Thymus (tissue), 11 donors: ENCODE measurements at regions not wholly inside any gene's neighbourhood (a gene's known extent, or its start where the extent isn't known, plus 50 kb on each side); places are given as distances from the start of the nearest gene placed in this dataset.

Source experiments
- DNase-seq, 9 donors: peaks; one replicate each; pipeline ENCODE4 v3.0.0-alpha.2; 2013; ENCODE audit warnings: low spot score in 9 of 9, low read depth in 6 of 9, missing footprints in 1 of 9
- H3K27ac ChIP-seq, 2 donors: one replicate each; pipeline ENCODE4 v1.5.1; 2013; ENCODE audit warnings: control low read depth in 1 of 2, low read depth in 1 of 2, low read length in 1 of 2, mild to moderate bottlenecking in 1 of 2, moderate library complexity in 1 of 2
- H3K27me3 ChIP-seq, 2 donors: one replicate each; pipeline ENCODE4 v1.5.1; 2013; ENCODE audit warnings: low read length in 1 of 2; ENCODE audit not compliant: control insufficient read depth in 2 of 2, insufficient read depth in 1 of 2
- H3K36me3 ChIP-seq, 2 donors: one replicate each; pipeline ENCODE4 v1.5.1; 2013; ENCODE audit warnings: low read length in 1 of 2, mild to moderate bottlenecking in 1 of 2, moderate library complexity in 1 of 2; ENCODE audit not compliant: control insufficient read depth in 2 of 2, insufficient read depth in 2 of 2
- H3K4me1 ChIP-seq, 2 donors: one replicate each; pipeline ENCODE4 v1.5.1; 2013; ENCODE audit warnings: low read length in 2 of 2; ENCODE audit not compliant: control insufficient read depth in 2 of 2, insufficient read depth in 2 of 2
- H3K4me3 ChIP-seq, 2 donors: one replicate each; pipeline ENCODE4 v1.5.1; 2013; ENCODE audit warnings: low read length in 2 of 2, control low read depth in 1 of 2, mild to moderate bottlenecking in 1 of 2
- H3K9me3 ChIP-seq, 2 donors: one replicate each; pipeline ENCODE4 v1.5.1; 2013; ENCODE audit warnings: low read length in 1 of 2, mild to moderate bottlenecking in 1 of 2; ENCODE audit not compliant: control insufficient read depth in 2 of 2, insufficient read depth in 1 of 2
- WGBS: extraction: QIAGEN DNeasy Blood & Tissue Kit; methylation state at CpG from one replicate; pipeline ENCODE4 v1.1.7; 2013; 5-methylcytosine and 5-hydroxymethylcytosine counted together
- donor health status: healthy.

GRCh38 chr14:66341239-66341638 is 144.9 kb upstream of the CCDC196 start:
- no peak overlapping the region for H3K4me3 ChIP-seq
- H3K9me3 ChIP-seq: no peaks in the 10 kb centered on the region
- no peak overlapping the region for H3K27ac ChIP-seq
- H3K36me3 ChIP-seq: no peaks in the 10 kb centered on the region
- no peak for DNase-seq
- H3K27me3 ChIP-seq: no peaks in the 10 kb centered on the region
- H3K4me1 ChIP-seq: no peaks in the 10 kb centered on the region

- no peak overlapping the region for H3K4me3 ChIP-seq
- no peak for DNase-seq
- no peaks in the 10 kb centered on the region for H3K4me1 ChIP-seq
- H3K27ac ChIP-seq: no peak overlapping the region
- H3K36me3 ChIP-seq: no peaks in the 10 kb centered on the region
- H3K9me3 ChIP-seq: peaks cover 0 to 3% of the 10 kb centered on the region in 2 donors
- H3K27me3 ChIP-seq: no peaks in the 10 kb centered on the region
- WGBS: 91% methylated on average over 2 of the region's 2 CpGs
These were observed 140.2 kb upstream of the CCDC196 start for GRCh38 chr14:66345986-66346385.

- Histone ChIP-seq H3K4me1 (no peaks in the 10 kb centered on the region), H3K27me3 (no peaks in the 10 kb centered on the region), H3K4me3 (no peak overlapping the region), H3K27ac (no peak overlapping the region), H3K36me3 (no peaks in the 10 kb centered on the region), H3K9me3 (peaks cover 0 to 3% of the 10 kb centered on the region in 2 donors)
- WGBS: 100% methylated on average over 1 of the region's 1 CpG
- no peak for DNase-seq
These were observed 134.9 kb upstream of the CCDC196 start for GRCh38 chr14:66351310-66351709.

GRCh38 chr14:66359500-66359899 is 126.7 kb upstream of the CCDC196 start:
- Histone ChIP-seq H3K27ac (no peak overlapping the region), H3K36me3 (no peaks in the 10 kb centered on the region), H3K9me3 (no peaks in the 10 kb centered on the region), H3K27me3 (no peaks in the 10 kb centered on the region), H3K4me3 (no peak overlapping the region), H3K4me1 (no peaks in the 10 kb centered on the region)
- 4% methylated on average over 3 of the region's 3 CpGs for WGBS
- DNase-seq: peak; percentile 13 to 65 (median 39)

GRCh38 chr14:66360366-66360926 is 125.7 kb upstream of the CCDC196 start:
- WGBS: 94% methylated on average over 8 of the region's 8 CpGs

GRCh38 chr14:66361013-66361412 is 125.2 kb upstream of the CCDC196 start:
- Histone ChIP-seq H3K36me3 (no peaks in the 10 kb centered on the region), H3K4me3 (no peak overlapping the region), H3K27ac (no peak overlapping the region), H3K9me3 (no peaks in the 10 kb centered on the region), H3K27me3 (no peaks in the 10 kb centered on the region), H3K4me1 (no peaks in the 10 kb centered on the region)
- WGBS: 90% methylated on average over 2 of the region's 2 CpGs
- DNase-seq: no peak

More at GRCh38 chr14:66360366-66360926, 125.7 kb upstream of the CCDC196 start:
- H3K4me1 ChIP-seq: no peaks in the 10 kb centered on the region
- no peak for DNase-seq
- H3K4me3 ChIP-seq: no peak overlapping the region
- no peaks in the 10 kb centered on the region for H3K36me3 ChIP-seq
- H3K27me3 ChIP-seq: no peaks in the 10 kb centered on the region
- H3K9me3 ChIP-seq: no peaks in the 10 kb centered on the region
- H3K27ac ChIP-seq: no peak overlapping the region

GRCh38 chr14:66365388-66365787 is 120.8 kb upstream of the CCDC196 start:
- Histone ChIP-seq H3K27me3 (no peaks in the 10 kb centered on the region), H3K4me1 (no peaks in the 10 kb centered on the region), H3K36me3 (no peaks in the 10 kb centered on the region), H3K27ac (no peak overlapping the region), H3K9me3 (no peaks in the 10 kb centered on the region), H3K4me3 (no peak overlapping the region)
- 96% methylated on average over 4 of the region's 4 CpGs for WGBS
- no peak for DNase-seq

- no peaks in the 10 kb centered on the region for H3K27me3 ChIP-seq
- H3K36me3 ChIP-seq: no peaks in the 10 kb centered on the region
- no peak for DNase-seq
- H3K4me1 ChIP-seq: no peaks in the 10 kb centered on the region
- no peak overlapping the region for H3K4me3 ChIP-seq
- no peaks in the 10 kb centered on the region for H3K9me3 ChIP-seq
- WGBS: 94% methylated on average over 4 of the region's 4 CpGs
- H3K27ac ChIP-seq: no peak overlapping the region
These were observed 116.9 kb upstream of the CCDC196 start for GRCh38 chr14:66369157-66369697.

GRCh38 chr14:66371776-66372175 is 114.4 kb upstream of the CCDC196 start:
- 73% methylated on average over 2 of the region's 2 CpGs for WGBS

More at GRCh38 chr14:66371776-66372175, 114.4 kb upstream of the CCDC196 start:
- no peaks in the 10 kb centered on the region for H3K27me3 ChIP-seq
- no peak overlapping the region for H3K27ac ChIP-seq
- DNase-seq: no peak
- no peak overlapping the region for H3K4me3 ChIP-seq
- H3K4me1 ChIP-seq: no peaks in the 10 kb centered on the region
- H3K36me3 ChIP-seq: no peaks in the 10 kb centered on the region
- no peaks in the 10 kb centered on the region for H3K9me3 ChIP-seq
